K562 (cell line): ENCODE measurements at regions not wholly inside any gene's neighbourhood (a gene's known extent, or its start where the extent isn't known, plus 50 kb on each side); places are given as distances from the start of the nearest gene placed in this dataset.

ENCODE experiments used
- ARHGAP35 ChIP-seq: fragments of 450-650 bp; IDR thresholded peaks from 2 replicates; pipeline ENCODE4 v1.6.1; 2018; ENCODE audit not compliant: partially characterized antibody
- CHD1 ChIP-seq: fragments of 200-600 bp; sonication (generic); IDR thresholded peaks from one replicate; pipeline ENCODE4 v1.6.1; 2012; ENCODE audit warnings: mild to moderate bottlenecking, moderate library complexity, low read length, inconsistent platforms
- DACH1 ChIP-seq: fragments of 450-650 bp; IDR thresholded peaks from 2 replicates; pipeline ENCODE4 v1.6.1; 2018; ENCODE audit not compliant: partially characterized antibody
- MAZ ChIP-seq, 2 experiments: fragments of 450-650 bp in 1 of 2; sonication (generic) in 1 of 2; formaldehyde crosslinking; IDR thresholded peaks in 1 of 2; conservative IDR thresholded peaks in 1 of 2; 2 replicates each; pipeline versions ENCODE4 v1.4.0 to v1.5.0; 2020; ENCODE audit warnings: mild to moderate bottlenecking in 1 of 2, missing genetic modification reagents in 1 of 2
- NELFE ChIP-seq: IDR thresholded peaks from 2 replicates; pipeline ENCODE4 v1.6.1; 2011; ENCODE audit warnings: mild to moderate bottlenecking; ENCODE audit not compliant: insufficient read depth, insufficient read length
- RBM22 ChIP-seq: fragments of 200-400 bp; formaldehyde crosslinking; IDR thresholded peaks from 2 replicates; pipeline ENCODE4 v1.6.1; 2018; ENCODE audit warnings: low read length, low read depth; ENCODE audit not compliant: poor library complexity, severe bottlenecking
- TOE1 ChIP-seq, 2 experiments: fragments of 450-650 bp in 1 of 2; sonication (generic) in 1 of 2; formaldehyde crosslinking in 1 of 2; IDR thresholded peaks; 2 replicates each; pipeline versions ENCODE4 v1.7.1 to v1.8.0; 2016 to 2022; ENCODE audit warnings: borderline replicate concordance in 2 of 2, mild to moderate bottlenecking in 2 of 2, antibody characterized with exemption in 1 of 2, inconsistent platforms in 1 of 2, low read depth in 1 of 2, missing genetic modification reagents in 1 of 2, moderate library complexity in 1 of 2
- ZNF282 ChIP-seq: sonication (generic); formaldehyde crosslinking; IDR thresholded peaks from 2 replicates; pipeline ENCODE4 v1.8.1; 2023; ENCODE audit warnings: missing genetic modification reagents
- ZNF76 ChIP-seq: fragments of 250-450 bp; sonication (Bioruptor Pico); IDR thresholded peaks from 2 replicates; pipeline ENCODE4 v1.4.0; 2020; ENCODE audit warnings: mild to moderate bottlenecking, moderate library complexity, borderline replicate concordance
- ZNF764 ChIP-seq: fragments of 250-450 bp; sonication (Bioruptor Pico); IDR thresholded peaks from 2 replicates; pipeline ENCODE4 v1.4.0; 2020; ENCODE audit warnings: low read depth, mild to moderate bottlenecking, moderate library complexity
- TF ChIP-seq, protein P1 (sequence below): fragments of 250-450 bp; sonication (Bioruptor Pico); IDR thresholded peaks from 2 replicates; pipeline ENCODE4 v1.9.0; 2021; ENCODE audit warnings: mild to moderate bottlenecking, inconsistent platforms

DNA sequence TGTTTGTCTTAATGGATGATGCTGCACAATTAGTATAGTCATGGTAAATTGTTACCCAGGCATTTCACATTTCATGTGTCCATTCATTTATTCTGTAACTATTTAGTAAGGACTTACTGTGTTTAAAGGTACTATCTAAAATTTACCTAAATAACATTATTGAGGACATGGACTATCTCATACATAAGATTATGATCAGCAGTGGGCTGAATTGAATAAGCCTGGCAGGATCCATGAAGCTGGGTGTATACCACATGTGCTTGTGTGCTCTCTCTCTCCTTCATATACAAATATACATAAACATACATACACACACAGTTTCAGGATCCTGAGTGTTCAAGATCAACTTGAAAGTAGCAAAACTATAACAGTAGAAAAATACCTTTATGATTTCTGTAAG lies 595.4 kb downstream of the EPM2A start (continued):
- TF ChIP-seq RBM22 = no peak
- no peak for TF ChIP-seq DACH1
- TF ChIP-seq, protein P1, sequence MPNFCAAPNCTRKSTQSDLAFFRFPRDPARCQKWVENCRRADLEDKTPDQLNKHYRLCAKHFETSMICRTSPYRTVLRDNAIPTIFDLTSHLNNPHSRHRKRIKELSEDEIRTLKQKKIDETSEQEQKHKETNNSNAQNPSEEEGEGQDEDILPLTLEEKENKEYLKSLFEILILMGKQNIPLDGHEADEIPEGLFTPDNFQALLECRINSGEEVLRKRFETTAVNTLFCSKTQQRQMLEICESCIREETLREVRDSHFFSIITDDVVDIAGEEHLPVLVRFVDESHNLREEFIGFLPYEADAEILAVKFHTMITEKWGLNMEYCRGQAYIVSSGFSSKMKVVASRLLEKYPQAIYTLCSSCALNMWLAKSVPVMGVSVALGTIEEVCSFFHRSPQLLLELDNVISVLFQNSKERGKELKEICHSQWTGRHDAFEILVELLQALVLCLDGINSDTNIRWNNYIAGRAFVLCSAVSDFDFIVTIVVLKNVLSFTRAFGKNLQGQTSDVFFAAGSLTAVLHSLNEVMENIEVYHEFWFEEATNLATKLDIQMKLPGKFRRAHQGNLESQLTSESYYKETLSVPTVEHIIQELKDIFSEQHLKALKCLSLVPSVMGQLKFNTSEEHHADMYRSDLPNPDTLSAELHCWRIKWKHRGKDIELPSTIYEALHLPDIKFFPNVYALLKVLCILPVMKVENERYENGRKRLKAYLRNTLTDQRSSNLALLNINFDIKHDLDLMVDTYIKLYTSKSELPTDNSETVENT = no peak
- TF ChIP-seq ARHGAP35 = no peak
- TF ChIP-seq ZNF764 = no peak
- no peak for TF ChIP-seq CHD1
- no peak for TF ChIP-seq ZNF76 (CRISPR knock-in tag)
- no peak for TF ChIP-seq MAZ (CRISPR knock-in tag; conservative IDR thresholded peaks at IDR 0.05 in 1 of 2, IDR thresholded peaks at IDR 0.05 in 1 of 2)
- TF ChIP-seq ZNF282 (CRISPR knock-in tag) = no peak
- TF ChIP-seq TOE1 (IDR thresholded peaks at IDR 0.05; ENCODE audit: borderline replicate concordance) = no peak
- TF ChIP-seq TOE1 (CRISPR knock-in tag; IDR thresholded peaks at IDR 0.05; ENCODE audit: borderline replicate concordance, low read depth) = no peak
- no peak for TF ChIP-seq NELFE
